ENCODE measurements at regions not wholly inside any gene's neighbourhood (a gene's known extent, or its start where the extent isn't known, plus 50 kb on each side); places are given as distances from the start of the nearest gene placed in this dataset.

DNA sequence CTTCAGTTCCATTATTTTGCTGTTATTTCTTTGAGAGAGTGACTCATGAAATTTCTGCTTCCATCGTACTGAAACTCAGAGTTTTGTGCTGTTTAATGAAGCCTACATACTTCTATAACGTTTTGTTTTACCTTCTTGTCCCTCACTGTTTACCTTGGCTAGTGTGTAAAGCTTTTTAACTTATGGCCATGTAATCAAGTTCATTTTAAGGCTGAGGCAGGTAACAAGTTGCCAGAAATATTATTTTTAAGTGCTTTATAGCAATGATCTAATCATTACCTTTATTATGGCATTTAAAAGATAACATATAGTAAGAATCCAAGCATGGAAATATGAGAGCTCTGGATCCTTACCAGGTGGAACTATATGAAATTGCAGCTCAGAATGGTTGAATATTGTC, 102.3 kb upstream of the FAT1 start:
- H2AFZ ChIP-seq (ENCODE audit: low read length), result no peak overlapping the region
- H3T11ph ChIP-seq (ENCODE audit: low read length), result no peak overlapping the region
- no peak overlapping the region for H3K9ac ChIP-seq (ENCODE audit: extremely low read depth, insufficient read length, low read length)
- Mint-ChIP-seq H3K27ac (no peak overlapping the region), H3K36me3 (ENCODE audit: insufficient read depth in 1 of 3, low read depth in 3 of 3) (no peaks in the 10 kb centered on the region), H3K9me3 (no peaks in the 10 kb centered on the region; a peak in 1 of 5 replicates), H3K4me1 (peaks cover 5 to 11% of the 10 kb centered on the region in 2 experiments; a peak in 2 of 4 replicates), H3K27me3 (ENCODE audit: low read depth) (no peaks in the 10 kb centered on the region; the same call in none of the 2 replicates), H3K4me3 (no peak overlapping the region)
- H3K9me3 ChIP-seq (ENCODE audit: control insufficient read depth, low read depth, low read length), result no peaks in the 10 kb centered on the region
- no peak overlapping the region for H2BK12ac ChIP-seq (ENCODE audit: insufficient read length, low read depth, low read length)
- H3K18ac ChIP-seq (ENCODE audit: insufficient read length, low read depth, low read length), result no peak overlapping the region
- H2BK5ac ChIP-seq (ENCODE audit: insufficient read length, low read length), result no peak overlapping the region
- no peak overlapping the region for H2BK20ac ChIP-seq (ENCODE audit: low read depth, low read length, poor library complexity, severe bottlenecking)
- H2BK120ac ChIP-seq (ENCODE audit: low read depth, low read length, poor library complexity, severe bottlenecking), result no peak overlapping the region
- no CpG with 5 or more reads among the region's 2 CpGs for WGBS (ENCODE audit: extremely low coverage, insufficient read length, low lambda C conversion rate)
- no peak overlapping the region for H2AK5ac ChIP-seq (ENCODE audit: insufficient read length, low read length)
- no peak overlapping the region for H4K5ac ChIP-seq (ENCODE audit: insufficient read length, low read depth, low read length)
- H3K79me2 ChIP-seq (ENCODE audit: insufficient read depth, low read length), result no peaks in the 10 kb centered on the region
- no peak for DNase-seq
- no peak overlapping the region for H3K56ac ChIP-seq (ENCODE audit: insufficient read length, low read depth, low read length)
- no peak overlapping the region for H4K8ac ChIP-seq (replicated peaks; ENCODE audit: insufficient read length, low read depth, low read length)
- H3K23ac ChIP-seq (ENCODE audit: insufficient read length, low read depth, low read length), result no peak overlapping the region
- H3K79me1 ChIP-seq (ENCODE audit: insufficient read depth, low read depth, low read length, poor library complexity, severe bottlenecking), result no peaks in the 10 kb centered on the region
- no peaks in the 10 kb centered on the region for H3K23me2 ChIP-seq (ENCODE audit: insufficient read length, low read depth, low read length, poor library complexity, severe bottlenecking)
- H3K4ac ChIP-seq (ENCODE audit: low read depth, low read length), result no peak overlapping the region
- H4K20me1 ChIP-seq (ENCODE audit: control insufficient read depth, insufficient read depth, insufficient read length), result no peaks in the 10 kb centered on the region
- H3K27me3 ChIP-seq (ENCODE audit: insufficient read depth, low read length), result no peaks in the 10 kb centered on the region
- H2BK15ac ChIP-seq (ENCODE audit: low read depth, low read length), result no peak overlapping the region
- H3K14ac ChIP-seq (ENCODE audit: insufficient read depth, low read length), result no peak overlapping the region
- H3K4me2 ChIP-seq (ENCODE audit: insufficient read depth, insufficient read length, low read length), result no peak overlapping the region
- TF ChIP-seq, protein P1, sequence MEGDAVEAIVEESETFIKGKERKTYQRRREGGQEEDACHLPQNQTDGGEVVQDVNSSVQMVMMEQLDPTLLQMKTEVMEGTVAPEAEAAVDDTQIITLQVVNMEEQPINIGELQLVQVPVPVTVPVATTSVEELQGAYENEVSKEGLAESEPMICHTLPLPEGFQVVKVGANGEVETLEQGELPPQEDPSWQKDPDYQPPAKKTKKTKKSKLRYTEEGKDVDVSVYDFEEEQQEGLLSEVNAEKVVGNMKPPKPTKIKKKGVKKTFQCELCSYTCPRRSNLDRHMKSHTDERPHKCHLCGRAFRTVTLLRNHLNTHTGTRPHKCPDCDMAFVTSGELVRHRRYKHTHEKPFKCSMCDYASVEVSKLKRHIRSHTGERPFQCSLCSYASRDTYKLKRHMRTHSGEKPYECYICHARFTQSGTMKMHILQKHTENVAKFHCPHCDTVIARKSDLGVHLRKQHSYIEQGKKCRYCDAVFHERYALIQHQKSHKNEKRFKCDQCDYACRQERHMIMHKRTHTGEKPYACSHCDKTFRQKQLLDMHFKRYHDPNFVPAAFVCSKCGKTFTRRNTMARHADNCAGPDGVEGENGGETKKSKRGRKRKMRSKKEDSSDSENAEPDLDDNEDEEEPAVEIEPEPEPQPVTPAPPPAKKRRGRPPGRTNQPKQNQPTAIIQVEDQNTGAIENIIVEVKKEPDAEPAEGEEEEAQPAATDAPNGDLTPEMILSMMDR (conservative IDR thresholded peaks at IDR 0.05), result no peak
- no peak overlapping the region for H4K91ac ChIP-seq (ENCODE audit: insufficient read length, low read depth, low read length)
- no peak overlapping the region for H3K27ac ChIP-seq (ENCODE audit: insufficient read length, low read depth, low read length)
- no peaks in the 10 kb centered on the region for H3K4me1 ChIP-seq (ENCODE audit: insufficient read depth, low read length)
